CD8-positive, alpha-beta memory T cell (primary cell): ENCODE measurements at regions not wholly inside any gene's neighbourhood (a gene's known extent, or its start where the extent isn't known, plus 50 kb on each side); places are given as distances from the start of the nearest gene placed in this dataset.

Experiments used
- CTCF ChIA-PET: fragments of 350-600 bp; sonication (Branson Sonifier 250); formaldehyde crosslinking; loops from one replicate; lab custom pipeline; 2021; ENCODE audit warnings: antibody characterized with exemption; lab: Charles Lee
- POLR2A ChIA-PET: fragments of 350-600 bp; sonication (Branson Sonifier 250); formaldehyde crosslinking; loops from one replicate; lab custom pipeline; 2021; ENCODE audit warnings: antibody characterized with exemption; lab: Charles Lee
- DNase-seq, 5 donors: peaks; one replicate each; pipeline versions ENCODE4 v3.0.0 to v3.0.0-alpha.2; 2020 to 2022; ENCODE audit warnings: mixed read lengths in 1 of 5
- H3K27ac ChIP-seq: one replicate; pipeline ENCODE4 v1.7.0; 2013; ENCODE audit warnings: low read depth, mild to moderate bottlenecking, low read length, moderate library complexity
- H3K27me3 ChIP-seq: 2 replicates; pipeline ENCODE4 v1.7.0; 2013; ENCODE audit warnings: low read length, mild to moderate bottlenecking; ENCODE audit not compliant: insufficient read depth, poor library complexity, severe bottlenecking
- H3K36me3 ChIP-seq: 2 replicates; pipeline ENCODE4 v1.7.0; 2013; ENCODE audit warnings: mild to moderate bottlenecking, low read length, moderate library complexity; ENCODE audit not compliant: insufficient read depth
- H3K4me1 ChIP-seq: 2 replicates; pipeline ENCODE4 v1.7.0; 2013; ENCODE audit warnings: mild to moderate bottlenecking, low read length, moderate library complexity; ENCODE audit not compliant: insufficient read depth
- H3K4me3 ChIP-seq: 2 replicates; pipeline ENCODE4 v1.7.0; 2013; ENCODE audit warnings: mild to moderate bottlenecking, low read length
- H3K9me3 ChIP-seq: 2 replicates; pipeline ENCODE4 v1.7.0; 2013; ENCODE audit warnings: mild to moderate bottlenecking, low read length
- H3K27ac Mint-ChIP-seq, 8 donors: one replicate each; pipeline ENCODE4 v1.8.0; 2020 to 2021; ENCODE audit warnings: mixed read lengths in 8 of 8, mild to moderate bottlenecking in 6 of 8, inconsistent platforms in 3 of 8, moderate library complexity in 3 of 8
- H3K27me3 Mint-ChIP-seq, 2 donors: one replicate each; pipeline ENCODE4 v1.8.0; 2020 to 2021; ENCODE audit warnings: mixed read lengths in 2 of 2, mild to moderate bottlenecking in 1 of 2, moderate library complexity in 1 of 2
- H3K36me3 Mint-ChIP-seq, 3 donors: one replicate each; pipeline ENCODE4 v1.8.0; 2020 to 2021; ENCODE audit warnings: mixed read lengths in 3 of 3, inconsistent platforms in 1 of 3, mild to moderate bottlenecking in 1 of 3
- H3K4me1 Mint-ChIP-seq, 3 donors: one replicate each; pipeline ENCODE4 v1.8.0; 2020 to 2021; ENCODE audit warnings: mixed read lengths in 3 of 3, inconsistent platforms in 1 of 3, mild to moderate bottlenecking in 1 of 3
- H3K4me3 Mint-ChIP-seq, 7 donors: one replicate each; pipeline ENCODE4 v1.8.0; 2020 to 2021; ENCODE audit warnings: mixed read lengths in 7 of 7, mild to moderate bottlenecking in 6 of 7, moderate library complexity in 4 of 7, inconsistent platforms in 2 of 7
- H3K9me3 Mint-ChIP-seq, 5 donors: one replicate each; pipeline ENCODE4 v1.8.0; 2020 to 2022; ENCODE audit warnings: mixed read lengths in 5 of 5, mild to moderate bottlenecking in 3 of 5, moderate library complexity in 2 of 5, inconsistent platforms in 1 of 5

- no peaks in the 10 kb centered on the region for H3K36me3 Mint-ChIP-seq
These were observed 204.9 kb downstream of the MRPL39 start for GRCh38 chr21:25402134-25402961.

GRCh38 chr21:25400427-25400826, 206.9 kb downstream of the MRPL39 start:
- ChIA-PET CTCF (no interaction called here), POLR2A (no interaction called here)
- Histone ChIP-seq H3K27ac (no peak overlapping the region), H3K36me3 (no peaks in the 10 kb centered on the region), H3K4me1 (no peaks in the 10 kb centered on the region), H3K27me3 (no peaks in the 10 kb centered on the region), H3K4me3 (no peak overlapping the region), H3K9me3 (no peaks in the 10 kb centered on the region)
- H3K27me3 Mint-ChIP-seq, result peaks cover 0 to 7% of the 10 kb centered on the region in 2 donors
- no peak overlapping the region for H3K27ac Mint-ChIP-seq
- no peak overlapping the region for H3K4me3 Mint-ChIP-seq
- peaks cover 7 to 17% (median 9%) of the 10 kb centered on the region in 3 donors for H3K4me1 Mint-ChIP-seq
- DNase-seq, result no peak
- H3K9me3 Mint-ChIP-seq, result no peaks in the 10 kb centered on the region
- H3K36me3 Mint-ChIP-seq, result peaks cover 0 to 5% (median 0%) of the 10 kb centered on the region in 3 donors

More at GRCh38 chr21:25402134-25402961, 204.9 kb downstream of the MRPL39 start:
- H3K4me1 Mint-ChIP-seq, result peaks cover 0 to 6% (median 0%) of the 10 kb centered on the region in 3 donors
- H3K4me3 Mint-ChIP-seq, result no peak overlapping the region
- no peaks in the 10 kb centered on the region for H3K4me1 ChIP-seq
- POLR2A ChIA-PET, result no interaction called here
- no peaks in the 10 kb centered on the region for H3K36me3 ChIP-seq
- no peak for DNase-seq
- no peaks in the 10 kb centered on the region for H3K9me3 ChIP-seq
- no peak overlapping the region for H3K4me3 ChIP-seq
- peaks cover 0 to under 1% of the 10 kb centered on the region in 2 donors for H3K27me3 Mint-ChIP-seq
- H3K27me3 ChIP-seq, result no peaks in the 10 kb centered on the region
- no peak overlapping the region for H3K27ac ChIP-seq
- no peak overlapping the region for H3K27ac Mint-ChIP-seq
- no peaks in the 10 kb centered on the region for H3K9me3 Mint-ChIP-seq
- CTCF ChIA-PET, result no interaction called here

- H3K36me3 Mint-ChIP-seq, result peaks cover 0 to 5% (median 0%) of the 10 kb centered on the region in 3 donors
These were observed 208.7 kb downstream of the MRPL39 start for GRCh38 chr21:25398630-25399029.

GRCh38 chr21:25396135-25396711, 211.1 kb downstream of the MRPL39 start:
- H3K4me3 ChIP-seq, result no peak overlapping the region
- peak overlapping the region in 5 of 8 donors; percentile 2 to 78 (median 37) for H3K27ac Mint-ChIP-seq
- H3K9me3 ChIP-seq, result no peaks in the 10 kb centered on the region
- peak in 2 of 5 donors; percentile 18 to 51 for DNase-seq
- CTCF ChIA-PET, result no interaction called here
- H3K4me1 Mint-ChIP-seq, result peaks cover 7 to 10% (median 9%) of the 10 kb centered on the region in 3 donors
- no peaks in the 10 kb centered on the region for H3K9me3 Mint-ChIP-seq
- peaks cover 0 to 7% of the 10 kb centered on the region in 2 donors for H3K27me3 Mint-ChIP-seq
- POLR2A ChIA-PET, result no interaction called here
- H3K4me1 ChIP-seq, result no peaks in the 10 kb centered on the region
- H3K36me3 ChIP-seq, result no peaks in the 10 kb centered on the region
- peak overlapping the region in 5 of 7 donors; percentile 16 to 83 (median 52) for H3K4me3 Mint-ChIP-seq
- H3K36me3 Mint-ChIP-seq, result peaks cover 0 to 5% (median 0%) of the 10 kb centered on the region in 3 donors
- no peak overlapping the region for H3K27ac ChIP-seq
- no peaks in the 10 kb centered on the region for H3K27me3 ChIP-seq

More at GRCh38 chr21:25398630-25399029, 208.7 kb downstream of the MRPL39 start:
- Histone ChIP-seq H3K27ac (no peak overlapping the region), H3K36me3 (no peaks in the 10 kb centered on the region), H3K4me3 (no peak overlapping the region), H3K27me3 (no peaks in the 10 kb centered on the region), H3K4me1 (no peaks in the 10 kb centered on the region), H3K9me3 (no peaks in the 10 kb centered on the region)
- DNase-seq, result no peak
- Mint-ChIP-seq H3K27me3 (peaks cover 0 to 7% of the 10 kb centered on the region in 2 donors), H3K27ac (no peak overlapping the region), H3K9me3 (no peaks in the 10 kb centered on the region), H3K4me1 (peaks cover 7 to 17% (median 9%) of the 10 kb centered on the region in 3 donors), H3K4me3 (no peak overlapping the region)
- POLR2A ChIA-PET, result no interaction called here
- CTCF ChIA-PET, result interaction anchor here (0.8 kb wide), 1 partner anchor 350 kb away, joined by 3 read pairs; no protein-coding TSS in a partner anchor

- Mint-ChIP-seq H3K4me3 (no peak overlapping the region), H3K9me3 (no peaks in the 10 kb centered on the region), H3K27me3 (peaks cover 0 to 6% of the 10 kb centered on the region in 2 donors), H3K36me3 (peaks cover 0 to 5% (median 0%) of the 10 kb centered on the region in 3 donors), H3K27ac (no peak overlapping the region), H3K4me1 (peaks cover 7 to 10% (median 9%) of the 10 kb centered on the region in 3 donors)
- H3K4me3 ChIP-seq, result no peak overlapping the region
- DNase-seq, result no peak
- no peaks in the 10 kb centered on the region for H3K36me3 ChIP-seq
- POLR2A ChIA-PET, result no interaction called here
- CTCF ChIA-PET, result no interaction called here
- no peak overlapping the region for H3K27ac ChIP-seq
- H3K4me1 ChIP-seq, result no peaks in the 10 kb centered on the region
- no peaks in the 10 kb centered on the region for H3K9me3 ChIP-seq
- H3K27me3 ChIP-seq, result no peaks in the 10 kb centered on the region
These were observed 215.5 kb downstream of the MRPL39 start for GRCh38 chr21:25391777-25392176.

DNA sequence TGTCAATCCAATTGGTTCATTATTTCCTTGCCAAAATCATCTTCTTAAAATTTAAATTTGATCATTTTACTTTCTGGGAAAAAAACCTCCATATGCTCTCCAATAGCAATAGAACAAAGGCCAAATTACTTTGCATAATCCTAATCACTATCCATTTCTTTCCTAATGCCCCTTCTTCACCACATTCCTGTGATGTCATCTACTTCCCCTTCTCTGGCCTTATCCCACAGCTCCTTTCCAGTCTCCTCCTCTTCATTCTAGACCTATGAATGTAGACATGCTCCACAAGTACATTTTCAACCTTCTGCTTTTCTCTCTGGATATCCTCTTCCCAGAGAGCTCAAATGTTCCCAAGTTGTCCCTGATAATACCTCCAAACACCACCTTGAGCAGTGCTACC, 216.6 kb downstream of the MRPL39 start:
- Mint-ChIP-seq H3K4me1 (peaks cover 0 to 4% (median 0%) of the 10 kb centered on the region in 3 donors), H3K27ac (no peak overlapping the region), H3K9me3 (no peaks in the 10 kb centered on the region), H3K27me3 (peaks cover 0 to 2% of the 10 kb centered on the region in 2 donors), H3K36me3 (no peaks in the 10 kb centered on the region), H3K4me3 (no peak overlapping the region)
- DNase-seq, result no peak
- POLR2A ChIA-PET, result no interaction called here
- H3K27me3 ChIP-seq, result no peaks in the 10 kb centered on the region
- no peaks in the 10 kb centered on the region for H3K4me1 ChIP-seq
- CTCF ChIA-PET, result no interaction called here
- H3K27ac ChIP-seq, result no peak overlapping the region
- no peak overlapping the region for H3K4me3 ChIP-seq
- H3K36me3 ChIP-seq, result no peaks in the 10 kb centered on the region
- no peaks in the 10 kb centered on the region for H3K9me3 ChIP-seq

GRCh38 chr21:25387665-25388064, 219.6 kb downstream of the MRPL39 start:
- CTCF ChIA-PET, result no interaction called here
- Mint-ChIP-seq H3K27ac (no peak overlapping the region), H3K27me3 (peaks cover 0 to 2% of the 10 kb centered on the region in 2 donors), H3K9me3 (no peaks in the 10 kb centered on the region), H3K4me3 (no peak overlapping the region), H3K36me3 (no peaks in the 10 kb centered on the region), H3K4me1 (peaks cover 2 to 8% (median 4%) of the 10 kb centered on the region in 3 donors)
- POLR2A ChIA-PET, result no interaction called here
- DNase-seq, result no peak
- H3K4me1 ChIP-seq, result no peaks in the 10 kb centered on the region
- no peaks in the 10 kb centered on the region for H3K36me3 ChIP-seq
- H3K27me3 ChIP-seq, result no peaks in the 10 kb centered on the region
- H3K4me3 ChIP-seq, result no peak overlapping the region
- H3K9me3 ChIP-seq, result no peaks in the 10 kb centered on the region
- H3K27ac ChIP-seq, result no peak overlapping the region

DNA sequence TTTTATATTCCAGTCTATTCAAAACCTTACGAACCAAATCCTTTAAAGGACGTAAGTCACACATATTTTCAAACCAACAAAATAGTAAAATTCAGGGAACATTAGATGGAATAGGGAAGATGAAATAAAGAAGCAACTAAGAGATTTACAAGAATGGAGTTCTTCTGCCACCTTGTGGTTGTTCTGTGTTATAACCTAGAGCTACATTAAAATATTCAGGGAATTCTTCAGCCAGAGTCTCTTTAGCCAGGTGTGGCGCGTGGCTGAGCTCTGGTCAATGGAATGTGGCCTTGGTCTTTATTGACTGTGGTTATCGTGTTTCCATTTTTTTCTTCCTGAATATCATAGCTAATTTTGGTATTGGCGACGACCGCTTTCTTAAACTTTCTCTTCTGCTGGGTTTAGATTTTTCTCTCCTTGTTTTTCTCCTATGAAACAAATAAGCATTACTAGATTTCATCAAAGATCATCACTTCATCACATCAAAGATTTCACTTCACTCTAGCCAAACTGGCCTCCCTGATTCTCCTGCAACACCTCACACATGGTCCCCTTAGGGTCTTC, 221.3 kb downstream of the MRPL39 start:
- peaks cover 0 to 2% of the 10 kb centered on the region in 2 donors for H3K27me3 Mint-ChIP-seq
- no peaks in the 10 kb centered on the region for H3K9me3 Mint-ChIP-seq
- ChIA-PET POLR2A (no interaction called here), CTCF (interaction anchor here (0.9 to 1.0 kb wide), 4 partner anchors 17 to 1417 kb away, joined by 3 to 5 read pairs (median 4); no protein-coding TSS in a partner anchor)
- Histone ChIP-seq H3K9me3 (no peaks in the 10 kb centered on the region), H3K4me3 (no peak overlapping the region), H3K4me1 (no peaks in the 10 kb centered on the region), H3K36me3 (no peaks in the 10 kb centered on the region), H3K27ac (no peak overlapping the region), H3K27me3 (no peaks in the 10 kb centered on the region)
- peak in 2 of 5 donors; percentile 9 to 17 for DNase-seq
- no peaks in the 10 kb centered on the region for H3K36me3 Mint-ChIP-seq
- peaks cover 2 to 8% (median 4%) of the 10 kb centered on the region in 3 donors for H3K4me1 Mint-ChIP-seq
- no peak overlapping the region for H3K4me3 Mint-ChIP-seq
- H3K27ac Mint-ChIP-seq, result no peak overlapping the region
